ENCODE measurements at regions not wholly inside any gene's neighbourhood (a gene's known extent, or its start where the extent isn't known, plus 50 kb on each side); places are given as distances from the start of the nearest gene placed in this dataset.

- DNase-seq: no peak
Measured at GRCh38 chr3:16808393-16809107, 76.2 kb upstream of the PLCL2 start.

DNA sequence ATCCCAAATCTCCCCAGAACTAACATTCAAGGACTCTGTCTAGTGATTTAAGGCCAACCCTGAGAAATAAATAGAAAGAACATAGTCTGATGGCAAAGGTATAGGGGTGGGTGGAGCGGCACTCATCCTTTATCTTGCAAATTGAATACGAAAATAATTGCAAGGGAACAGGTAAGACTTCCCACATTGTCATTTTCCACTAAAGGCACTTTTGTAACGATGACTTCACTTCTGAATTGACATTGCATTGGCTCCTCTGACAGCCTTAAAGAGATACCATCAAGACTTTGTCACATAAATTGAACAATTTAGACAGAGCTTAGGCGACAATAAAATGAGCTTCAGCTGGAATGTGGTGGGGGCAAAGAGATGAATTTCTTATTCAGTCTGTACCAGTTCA, 75.3 kb upstream of the PLCL2 start:
- DNase-seq: no peak

- no peak for DNase-seq
Measured at GRCh38 chr3:16809993-16810392, 74.8 kb upstream of the PLCL2 start.

- no peak for DNase-seq
Measured at GRCh38 chr3:16810593-16811367, 74.0 kb upstream of the PLCL2 start.

GRCh38 chr3:16811950-16812349, 72.8 kb upstream of the PLCL2 start:
- no peak for DNase-seq

DNA sequence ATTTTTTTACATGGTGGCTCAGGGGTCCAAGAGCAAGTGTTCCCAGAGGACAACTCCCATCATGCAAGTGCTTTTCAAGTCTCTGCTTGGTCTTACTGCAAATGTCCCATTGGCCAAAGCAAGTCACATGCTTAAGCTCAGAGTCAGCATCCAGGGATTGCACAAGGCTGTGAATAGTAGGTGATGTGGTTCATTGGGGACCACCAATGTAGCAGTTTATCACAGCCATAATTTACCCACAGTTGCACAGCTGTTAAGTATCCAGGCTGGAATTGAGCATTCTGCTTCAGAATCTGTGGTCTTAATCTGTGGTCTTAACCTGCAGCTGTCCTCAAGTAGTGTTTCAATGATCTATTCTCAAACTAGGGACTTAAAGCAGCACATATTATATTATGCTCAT, 71.4 kb upstream of the PLCL2 start:
- DNase-seq: no peak

DNA sequence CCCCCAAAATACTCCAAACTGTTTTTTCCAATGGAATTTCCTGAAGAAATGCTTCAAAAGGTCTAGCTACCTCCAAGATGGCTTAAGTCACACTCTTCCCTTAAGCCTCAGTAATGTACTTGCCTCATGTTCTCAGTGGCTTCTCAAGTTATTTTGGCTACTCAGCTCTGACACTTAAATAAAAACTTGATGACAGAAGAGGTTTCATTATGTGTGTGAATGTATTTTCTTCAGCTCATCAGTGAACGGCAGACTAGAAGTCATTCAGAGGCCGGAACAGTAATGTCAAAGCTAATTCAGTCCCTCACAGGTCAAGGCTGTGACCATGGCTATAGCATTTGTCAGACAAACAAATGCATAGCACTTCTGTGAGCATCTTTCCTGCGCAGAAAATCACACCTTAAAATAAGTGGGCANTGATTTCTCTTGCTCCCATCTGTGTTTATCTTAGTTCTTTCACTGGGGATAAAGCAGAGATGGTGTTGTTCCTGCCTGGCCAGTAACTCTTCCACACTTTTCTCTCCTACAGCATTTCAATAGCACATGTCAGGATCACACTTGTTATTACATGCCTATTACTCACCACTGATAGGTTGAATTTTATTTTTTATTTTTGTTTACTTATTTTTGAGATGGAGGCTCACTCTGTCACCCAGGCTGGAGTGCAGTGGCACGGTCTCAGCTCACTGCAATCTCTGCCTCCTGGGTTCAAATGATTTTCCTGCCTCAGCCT, 68.5 kb upstream of the PLCL2 start:
- DNase-seq: no peak

- DNase-seq: no peak
Measured at GRCh38 chr3:16817197-16817596, 67.6 kb upstream of the PLCL2 start.

GRCh38 chr3:16818194-16818593, 66.6 kb upstream of the PLCL2 start:
- DNase-seq: no peak

DNA sequence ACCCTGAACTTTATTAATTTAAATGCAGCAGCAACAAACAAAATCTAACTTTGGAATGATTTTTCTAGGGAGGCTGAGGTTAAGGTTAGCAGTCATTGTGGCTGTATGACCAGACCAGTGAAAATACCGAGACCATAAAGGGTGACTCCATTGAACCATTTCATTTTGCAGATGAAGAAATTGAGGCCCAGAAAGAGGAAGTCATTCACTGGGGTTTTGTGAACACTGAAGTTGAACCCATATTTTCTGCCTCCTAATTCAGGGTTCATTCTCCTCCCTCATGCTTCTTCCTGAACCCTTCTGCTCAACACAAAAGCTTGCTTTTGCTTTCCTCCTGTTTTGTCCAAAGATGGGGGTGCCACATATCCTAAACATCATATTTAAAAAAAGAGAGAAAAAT, 65.8 kb upstream of the PLCL2 start:
- no peak for DNase-seq

DNA sequence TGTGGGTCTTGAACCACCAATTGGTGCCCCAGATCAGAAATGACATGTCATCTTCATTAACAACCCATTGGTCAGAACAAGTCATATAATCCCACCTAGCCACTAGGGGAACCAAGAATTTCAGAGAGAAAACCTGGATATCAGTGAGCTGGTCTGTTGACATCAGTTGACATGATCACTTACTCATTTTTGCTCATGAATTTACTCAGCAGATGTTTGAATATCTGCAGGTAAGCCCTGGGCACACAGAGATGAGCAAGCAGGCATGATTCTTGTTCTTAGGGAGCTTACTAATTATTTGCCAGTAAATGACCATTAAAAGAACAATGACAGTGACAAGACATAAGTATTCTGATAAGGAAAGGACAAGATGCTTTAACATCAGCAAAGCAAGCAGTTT, 64.3 kb upstream of the PLCL2 start:
- no peak for DNase-seq

DNA sequence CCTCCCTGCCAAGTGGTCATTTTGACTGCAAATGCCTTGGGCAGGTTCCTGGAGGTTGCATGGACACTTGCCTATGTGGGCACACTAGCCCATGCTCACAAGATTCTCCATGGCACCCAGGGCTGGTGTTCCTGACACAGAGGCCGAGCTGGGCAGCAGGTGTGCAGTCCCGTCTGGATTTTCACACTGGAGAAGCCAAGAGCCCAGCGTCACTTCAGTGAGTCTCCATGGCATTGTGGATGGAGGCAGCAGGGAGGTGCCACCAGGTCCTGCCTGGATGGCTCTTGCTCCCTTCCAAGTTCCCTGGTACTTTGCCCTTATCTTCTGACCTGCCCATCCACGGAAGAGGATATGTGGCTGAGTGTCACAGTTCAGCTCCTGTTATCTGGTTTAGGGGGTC, 63.7 kb upstream of the PLCL2 start:
- no peak for DNase-seq

DNA sequence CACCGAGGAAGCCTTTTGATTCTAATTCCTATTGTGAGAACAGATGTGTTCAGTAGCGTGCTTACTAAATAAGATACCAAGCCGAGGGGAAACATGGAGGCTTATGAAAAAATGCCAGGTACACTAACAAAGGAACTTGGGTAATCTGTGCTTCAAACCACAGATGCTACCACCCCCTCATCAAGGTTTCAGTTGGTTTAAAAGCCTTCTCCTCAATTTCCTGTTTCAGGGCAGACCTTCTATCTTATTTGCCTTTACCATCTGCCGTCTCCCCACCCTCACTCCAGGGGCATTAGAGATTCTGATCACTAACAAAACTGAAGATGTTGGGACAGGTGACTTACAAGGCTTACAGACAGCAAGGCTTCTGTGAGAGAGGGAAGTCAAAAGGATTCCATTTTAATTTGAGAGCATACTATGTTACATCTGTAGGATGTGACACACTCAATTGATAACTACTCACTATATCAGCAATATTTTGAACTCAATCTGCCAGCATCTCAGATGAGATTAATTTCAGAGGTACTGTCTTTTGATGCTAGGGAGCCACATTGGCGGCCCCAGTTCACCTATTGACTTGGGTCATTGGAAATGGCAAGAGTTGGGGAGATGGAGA, 60.6 kb upstream of the PLCL2 start:
- no peak for DNase-seq

- DNase-seq: no peak
Measured at GRCh38 chr3:16825617-16826204, 59.0 kb upstream of the PLCL2 start.

GRCh38 chr3:16828815-16829214, 55.9 kb upstream of the PLCL2 start:
- DNase-seq: no peak

GRCh38 chr3:16831846-16832245, 52.9 kb upstream of the PLCL2 start:
- DNase-seq: no peak

GRCh38 chr3:16834214-16834613, 50.5 kb upstream of the PLCL2 start:
- no peak for DNase-seq

GRCh38 chr3:16834753-16835152, 50.0 kb upstream of the PLCL2 start:
- no peak for DNase-seq

Measured in muscle of arm (tissue), 1 donor.